Adrenal gland (tissue), 5 donors: ENCODE measurements at regions not wholly inside any gene's neighbourhood (a gene's known extent, or its start where the extent isn't known, plus 50 kb on each side); places are given as distances from the start of the nearest gene placed in this dataset.

Experiments
- CTCF ChIP-seq, 6 experiments: fragments of 450-650 bp in 4 of 6; fragments of 200-600 bp in 2 of 6; sonication (generic) in 1 of 6; IDR thresholded peaks; 1 replicate in 5 of 6; 2 replicates in 1 of 6; pipeline versions ENCODE4 v1.5.1 to v1.8.0; 2016 to 2021; ENCODE audit warnings: antibody characterized with exemption in 6 of 6, mild to moderate bottlenecking in 2 of 6, moderate library complexity in 1 of 6
- POLR2A ChIP-seq, 2 donors: fragments of 450-650 bp; IDR thresholded peaks; one replicate each; pipeline ENCODE4 v1.6.1; 2017; ENCODE audit warnings: antibody characterized with exemption in 2 of 2, mild to moderate bottlenecking in 2 of 2, moderate library complexity in 1 of 2
- donor health status: DM: no; HTN: no; CAD: no.

GRCh38 chr2:58734365-58734764 is 493.2 kb upstream of the FANCL start:
- TF ChIP-seq CTCF (IDR thresholded peaks at IDR 0.05) (no peak), POLR2A (IDR thresholded peaks at IDR 0.05) (no peak)
